H1 (cell line): ENCODE measurements at regions not wholly inside any gene's neighbourhood (a gene's known extent, or its start where the extent isn't known, plus 50 kb on each side); places are given as distances from the start of the nearest gene placed in this dataset.

Source experiments
- CTCF ChIA-PET: fragments of 300-600 bp; sonication (Branson Sonifier 250); formaldehyde crosslinking; loops from one replicate; lab custom pipeline; 2021; ENCODE audit not compliant: partially characterized antibody; lab: Charles Lee
- POLR2A ChIA-PET: fragments of 300-600 bp; sonication (Branson Sonifier 250); formaldehyde crosslinking; loops from one replicate; lab custom pipeline; 2021; ENCODE audit warnings: inconsistent platforms; ENCODE audit not compliant: partially characterized antibody; lab: Charles Lee
- DNase-seq, 2 experiments: peaks; one replicate each; pipeline versions ENCODE4 v3.0.0 to v3.0.0-alpha.2; 2010 to 2022; ENCODE audit warnings: low spot score in 2 of 2, low read depth in 1 of 2, mixed read lengths in 1 of 2
- FAIRE-seq: peaks from 2 replicates; lab custom pipeline; 2011; peaks lifted over from hg19 to GRCh38; lab: Jason Lieb, UNC
- H2AFZ ChIP-seq: 2 replicates; pipeline ENCODE4 v1.8.1; 2012; ENCODE audit warnings: low read length, inconsistent platforms
- H2AK5ac ChIP-seq: 2 replicates; pipeline ENCODE4 v1.6.1; 2013; ENCODE audit warnings: low read depth, low read length
- H2BK120ac ChIP-seq: replicated peaks from 2 replicates; pipeline ENCODE3; 2013; ENCODE audit warnings: low read depth, low read length, inconsistent platforms
- H2BK12ac ChIP-seq: 2 replicates; pipeline ENCODE4 v1.6.1; 2013; ENCODE audit warnings: low read depth, low read length
- H2BK15ac ChIP-seq: 2 replicates; pipeline ENCODE4 v1.6.1; 2013; ENCODE audit warnings: low read length
- H2BK20ac ChIP-seq: 2 replicates; pipeline ENCODE4 v1.6.1; 2013; ENCODE audit warnings: low read length
- H2BK5ac ChIP-seq: 2 replicates; pipeline ENCODE4 v1.6.1; 2013; ENCODE audit warnings: low read depth, low read length
- H3K14ac ChIP-seq: 2 replicates; pipeline ENCODE4 v1.6.1; 2013; ENCODE audit warnings: inconsistent platforms; ENCODE audit not compliant: insufficient read length
- H3K18ac ChIP-seq: 2 replicates; pipeline ENCODE4 v1.6.1; 2013; ENCODE audit warnings: low read length; ENCODE audit errors: extremely low read depth
- H3K23ac ChIP-seq: 2 replicates; pipeline ENCODE4 v1.6.1; 2013; ENCODE audit warnings: inconsistent platforms; ENCODE audit not compliant: insufficient read length
- H3K23me2 ChIP-seq: 2 replicates; pipeline ENCODE4 v1.6.1; 2013; ENCODE audit warnings: low read depth, low read length
- H3K27ac ChIP-seq: 2 replicates; pipeline ENCODE4 v1.6.1; 2011; ENCODE audit warnings: low read depth, low read length, inconsistent platforms
- H3K27me3 ChIP-seq, 4 experiments: replicated peaks in 1 of 4; 1 replicate in 1 of 4; 2 replicates in 3 of 4; pipeline versions ENCODE4 v1.6.1 to v1.8.1; 2011 to 2013; ENCODE audit warnings: low read length in 3 of 4, mild to moderate bottlenecking in 3 of 4, inconsistent platforms in 2 of 4, mixed read lengths in 2 of 4, moderate library complexity in 1 of 4; ENCODE audit not compliant: control insufficient read depth in 3 of 4, insufficient read depth in 3 of 4; ENCODE audit errors: extremely low read depth in 1 of 4
- H3K36me3 ChIP-seq, 4 experiments: 2 replicates each; pipeline versions ENCODE4 v1.6.1 to v1.8.1; 2011 to 2013; ENCODE audit warnings: mild to moderate bottlenecking in 4 of 4, low read length in 3 of 4, moderate library complexity in 2 of 4, control low read depth in 1 of 4, inconsistent platforms in 1 of 4; ENCODE audit not compliant: insufficient read depth in 4 of 4, control insufficient read depth in 2 of 4
- H3K4ac ChIP-seq: replicated peaks from 2 replicates; pipeline ENCODE3; 2013; ENCODE audit warnings: low read length, low read depth, mixed read lengths, inconsistent platforms; ENCODE audit not compliant: insufficient read length
- H3K4me1 ChIP-seq, 4 experiments: replicated peaks in 1 of 4; 1 replicate in 1 of 4; 2 replicates in 3 of 4; pipeline versions ENCODE4 v1.6.1 to v1.8.1; 2011 to 2013; ENCODE audit warnings: low read length in 3 of 4, inconsistent platforms in 2 of 4, mixed read lengths in 1 of 4; ENCODE audit not compliant: insufficient read depth in 4 of 4, control insufficient read depth in 3 of 4
- H3K4me2 ChIP-seq, 2 experiments: 2 replicates each; pipeline versions ENCODE4 v1.6.1 to v1.8.1; 2011 to 2013; ENCODE audit warnings: low read depth in 2 of 2, low read length in 2 of 2, control low read depth in 1 of 2, inconsistent platforms in 1 of 2, mild to moderate bottlenecking in 1 of 2; ENCODE audit not compliant: insufficient read depth in 1 of 2
- H3K4me3 ChIP-seq, 4 experiments: fragments of 200-600, 300-600 bp in 1 of 4; sonication (generic), shearing (Covaris generic), sonication (Bioruptor Twin) in 1 of 4; 2 replicates each; pipeline versions ENCODE4 v1.5.1 to v1.8.1; 2011 to 2016; ENCODE audit warnings: low read length in 4 of 4, low read depth in 3 of 4, control low read depth in 2 of 4, inconsistent platforms in 2 of 4, mild to moderate bottlenecking in 2 of 4, mixed read lengths in 1 of 4, moderate library complexity in 1 of 4; ENCODE audit not compliant: insufficient read depth in 2 of 4; ENCODE audit errors: extremely low read depth in 1 of 4
- H3K56ac ChIP-seq: replicated peaks from 2 replicates; pipeline ENCODE3; 2013; ENCODE audit warnings: low read depth, mild to moderate bottlenecking, mixed read lengths, low read length, inconsistent platforms; ENCODE audit not compliant: insufficient read length
- H3K79me1 ChIP-seq: 2 replicates; pipeline ENCODE4 v1.6.1; 2013; ENCODE audit warnings: low read depth, low read length, control low read depth
- H3K79me2 ChIP-seq, 2 experiments: 2 replicates each; pipeline versions ENCODE4 v1.6.1 to v1.8.1; 2012 to 2013; ENCODE audit warnings: low read length in 2 of 2, mild to moderate bottlenecking in 2 of 2, inconsistent platforms in 1 of 2; ENCODE audit not compliant: insufficient read depth in 2 of 2, control insufficient read depth in 1 of 2
- H3K9ac ChIP-seq, 4 experiments: replicated peaks in 1 of 4; 1 replicate in 1 of 4; 2 replicates in 3 of 4; pipeline versions ENCODE4 v1.6.1 to v1.8.1; 2011 to 2013; ENCODE audit warnings: low read depth in 3 of 4, low read length in 3 of 4, control low read depth in 2 of 4, mild to moderate bottlenecking in 2 of 4, moderate library complexity in 2 of 4, inconsistent platforms in 1 of 4; ENCODE audit errors: extremely low read depth in 1 of 4
- H3K9me3 ChIP-seq, 2 experiments: 2 replicates each; pipeline versions ENCODE4 v1.6.1 to v1.8.1; 2012 to 2013; ENCODE audit warnings: mild to moderate bottlenecking in 2 of 2, moderate library complexity in 2 of 2, control low read depth in 1 of 2, inconsistent platforms in 1 of 2, low read depth in 1 of 2, low read length in 1 of 2, mixed read lengths in 1 of 2; ENCODE audit not compliant: insufficient read depth in 2 of 2
- H4K20me1 ChIP-seq, 2 experiments: replicated peaks in 1 of 2; 2 replicates each; pipeline versions ENCODE3 to v1.8.1; 2011 to 2013; ENCODE audit warnings: inconsistent platforms in 2 of 2, low read length in 2 of 2, mild to moderate bottlenecking in 1 of 2; ENCODE audit not compliant: insufficient read depth in 2 of 2, control insufficient read depth in 1 of 2
- H4K5ac ChIP-seq: 2 replicates; pipeline ENCODE4 v1.6.1; 2013; ENCODE audit warnings: low read length, low read depth, mixed read lengths, inconsistent platforms; ENCODE audit not compliant: insufficient read length
- H4K8ac ChIP-seq: 2 replicates; pipeline ENCODE4 v1.8.0; 2013; ENCODE audit warnings: mild to moderate bottlenecking, moderate library complexity, low read length, inconsistent platforms; ENCODE audit not compliant: insufficient read depth; ENCODE audit errors: extremely low read depth
- H4K91ac ChIP-seq: replicated peaks from 2 replicates; pipeline ENCODE3; 2013; ENCODE audit warnings: low read length, mixed read lengths, inconsistent platforms; ENCODE audit not compliant: insufficient read length
- CEBPB ChIP-seq: IDR thresholded peaks from 2 replicates; pipeline ENCODE4 v1.6.1; 2012; ENCODE audit warnings: low read depth, low read length
- HDAC6 ChIP-seq: IDR thresholded peaks from one replicate; pipeline ENCODE4 v1.7.1; 2012; ENCODE audit warnings: low read depth, mild to moderate bottlenecking, inconsistent platforms, low read length, moderate library complexity
- NANOG ChIP-seq: IDR thresholded peaks from 2 replicates; pipeline ENCODE4 v1.6.1; 2011; ENCODE audit warnings: low read length, low read depth, mild to moderate bottlenecking, inconsistent platforms; ENCODE audit not compliant: insufficient read depth, poor library complexity, severe bottlenecking
- SIN3A ChIP-seq, 2 experiments: IDR thresholded peaks in 1 of 2; conservative IDR thresholded peaks in 1 of 2; 2 replicates each; pipeline ENCODE4 v1.6.1; 2011 to 2012; ENCODE audit warnings: low read length in 2 of 2, improper control_type of control experiment in 1 of 2, low read depth in 1 of 2, mild to moderate bottlenecking in 1 of 2
- SUZ12 ChIP-seq: fragments of 200-600 bp; sonication (generic); IDR thresholded peaks from 2 replicates; pipeline ENCODE4 v1.6.1; 2012; ENCODE audit warnings: mild to moderate bottlenecking, inconsistent platforms, low read length, moderate library complexity, mixed read lengths
- TEAD4 ChIP-seq: IDR thresholded peaks from 2 replicates; pipeline ENCODE4 v1.6.1; 2012; ENCODE audit warnings: low read depth, low read length, inconsistent platforms, mixed read lengths
- YY1 ChIP-seq: IDR thresholded peaks from 2 replicates; pipeline ENCODE4 v1.6.1; 2011; ENCODE audit warnings: low read depth, mild to moderate bottlenecking, low read length
- ZNF274 ChIP-seq: IDR thresholded peaks from 2 replicates; pipeline ENCODE4 v1.7.0; 2012; ENCODE audit warnings: low read length, borderline replicate concordance; ENCODE audit errors: extremely low read depth
- WGBS, 2 experiments: shearing (Covaris generic) in 1 of 2; methylation state at CpG; one replicate each; pipeline versions ENCODE4 v1.1.6 to v1.1.7; 2013 to 2015; ENCODE audit warnings: low lambda C conversion rate in 2 of 2, mixed read lengths in 2 of 2, inconsistent platforms in 1 of 2, low coverage in 1 of 2, missing lambda C conversion rate in 1 of 2; ENCODE audit not compliant: insufficient replicate concordance in 2 of 2, insufficient coverage in 1 of 2, insufficient read length in 1 of 2; ENCODE audit errors: extremely low coverage in 1 of 2, missing lambda C conversion rate in 1 of 2; 5-methylcytosine and 5-hydroxymethylcytosine counted together
- TF ChIP-seq, protein P1 (sequence below): IDR thresholded peaks from 2 replicates; pipeline ENCODE4 v1.6.1; 2011; ENCODE audit warnings: low read length, improper control_type of control experiment

DNA sequence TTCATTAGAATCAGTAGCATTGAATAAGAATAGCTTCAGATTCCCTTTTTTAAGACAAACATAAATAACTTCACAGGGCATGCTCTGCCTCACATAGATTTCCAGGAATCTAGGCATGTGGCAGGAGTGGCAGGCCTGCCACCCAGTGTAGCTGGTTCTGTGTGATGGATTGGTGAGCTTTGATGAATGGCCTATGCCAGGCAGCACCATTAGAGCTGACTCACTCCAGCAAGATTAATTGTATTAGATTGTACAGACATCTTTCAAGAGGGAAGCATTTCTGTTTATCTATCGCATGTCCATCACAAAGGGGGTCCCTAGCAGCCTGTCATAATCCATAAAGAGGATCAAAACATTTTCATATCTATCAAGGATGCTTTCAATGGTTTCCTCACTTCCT lies 71.9 kb downstream of the NAA11 start:
- Histone ChIP-seq H3K27me3 (no peaks in the 10 kb centered on the region), H4K5ac (no peak overlapping the region), H3K79me1 (no peaks in the 10 kb centered on the region), H2AK5ac (no peak overlapping the region), H3K9me3 (peaks cover 8 to 9% of the 10 kb centered on the region in 2 experiments), H2BK12ac (no peak overlapping the region), H3K23me2 (no peaks in the 10 kb centered on the region), H3K23ac (no peak overlapping the region), H3K4me1 (no peaks in the 10 kb centered on the region), H2BK15ac (no peak overlapping the region), H3K18ac (no peak overlapping the region), H3K56ac (no peak overlapping the region), H3K79me2 (no peaks in the 10 kb centered on the region), H3K4ac (no peak overlapping the region), H4K8ac (no peak overlapping the region), H2AFZ (no peak overlapping the region), H3K14ac (no peak overlapping the region), H3K4me3 (no peak overlapping the region), H4K20me1 (no peaks in the 10 kb centered on the region), H3K4me2 (no peak overlapping the region), H3K27ac (no peak overlapping the region), H2BK20ac (no peak overlapping the region), H2BK5ac (no peak overlapping the region), H3K36me3 (no peaks in the 10 kb centered on the region), H4K91ac (no peak overlapping the region), H2BK120ac (no peak overlapping the region), H3K9ac (no peak overlapping the region)
- DNase-seq (no peak), FAIRE-seq (no peak)
- TF ChIP-seq CEBPB = no peak
- TF ChIP-seq, protein P1, sequence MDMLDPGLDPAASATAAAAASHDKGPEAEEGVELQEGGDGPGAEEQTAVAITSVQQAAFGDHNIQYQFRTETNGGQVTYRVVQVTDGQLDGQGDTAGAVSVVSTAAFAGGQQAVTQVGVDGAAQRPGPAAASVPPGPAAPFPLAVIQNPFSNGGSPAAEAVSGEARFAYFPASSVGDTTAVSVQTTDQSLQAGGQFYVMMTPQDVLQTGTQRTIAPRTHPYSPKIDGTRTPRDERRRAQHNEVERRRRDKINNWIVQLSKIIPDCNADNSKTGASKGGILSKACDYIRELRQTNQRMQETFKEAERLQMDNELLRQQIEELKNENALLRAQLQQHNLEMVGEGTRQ = no peak
- no peak for TF ChIP-seq SIN3A (conservative IDR thresholded peaks at IDR 0.05 in 1 of 2, IDR thresholded peaks at IDR 0.05 in 1 of 2; ENCODE audit: low read depth in 1 of 2, low read length in 2 of 2)
- no peak for TF ChIP-seq ZNF274
- no peak for TF ChIP-seq HDAC6
- TF ChIP-seq NANOG = no peak
- no peak for TF ChIP-seq YY1
- no peak for TF ChIP-seq TEAD4
- no peak for TF ChIP-seq SUZ12
- 96% methylated on average over 1 of the region's 1 CpG; no CpG with 5 or more reads in 1 of the 2 experiments for WGBS, 2 experiments
- ChIA-PET CTCF (interaction anchor here (0.7 kb wide), 1 partner anchor 11 kb away, joined by 3 read pairs; no protein-coding TSS in a partner anchor), POLR2A (no interaction called here)
